IMR-90 (cell line): ENCODE measurements at regions not wholly inside any gene's neighbourhood (a gene's known extent, or its start where the extent isn't known, plus 50 kb on each side); places are given as distances from the start of the nearest gene placed in this dataset.

ENCODE experiments used
- ATAC-seq: fragments of 200-7000 bp; cut with Tn5 transposase; 2 replicates; pipeline ENCODE4 v1.9.1; 2020; ENCODE audit warnings: low read depth, mild to moderate bottlenecking, moderate library complexity
- BruUV-seq: library from RNA; stranded (reverse); fragments of 400-500 nt; replicated peaks from 2 replicates; lab custom pipeline; 2021; lab: Mats Ljungman, UMichigan
- CTCF ChIA-PET: fragments of 300-600 bp; formaldehyde crosslinking; extraction: SDS; loops from one replicate; lab custom pipeline; 2021; ENCODE audit warnings: antibody characterized with exemption; lab: Yijun Ruan, JAX
- POLR2A ChIA-PET: fragments of 300-600 bp; sonication (Branson Sonifier 250); formaldehyde crosslinking; loops from one replicate; lab custom pipeline; 2022; ENCODE audit warnings: antibody characterized with exemption; ENCODE audit not compliant: unreplicated experiment; lab: Charles Lee
- DNase-seq: peaks from one replicate; pipeline ENCODE4 v3.0.0; 2013
- H2AFZ ChIP-seq: replicated peaks from 2 replicates; pipeline ENCODE3; 2013; ENCODE audit warnings: low read length, mild to moderate bottlenecking; ENCODE audit not compliant: poor library complexity
- H2AK5ac ChIP-seq: 2 replicates; pipeline ENCODE4 v1.6.1; 2013; ENCODE audit warnings: low read depth, low read length, inconsistent platforms
- H2AK9ac ChIP-seq: replicated peaks from 2 replicates; pipeline ENCODE3; 2013; ENCODE audit warnings: mild to moderate bottlenecking, low read depth, low read length, moderate library complexity; ENCODE audit not compliant: poor library complexity
- H2BK120ac ChIP-seq: 2 replicates; pipeline ENCODE4 v1.6.1; 2013; ENCODE audit warnings: low read depth, low read length, inconsistent platforms
- H2BK15ac ChIP-seq: 3 replicates; pipeline ENCODE4 v1.6.1; 2013; ENCODE audit warnings: low read depth, low read length, inconsistent platforms
- H2BK20ac ChIP-seq: 2 replicates; pipeline ENCODE4 v1.6.1; 2013; ENCODE audit warnings: low read depth, mild to moderate bottlenecking, inconsistent platforms, low read length, moderate library complexity
- H2BK5ac ChIP-seq: 2 replicates; pipeline ENCODE4 v1.6.1; 2013; ENCODE audit warnings: mild to moderate bottlenecking, low read depth, low read length, inconsistent platforms; ENCODE audit not compliant: poor library complexity, severe bottlenecking
- H3K14ac ChIP-seq: replicated peaks from 2 replicates; pipeline ENCODE4 v1.6.1; 2013; ENCODE audit warnings: low read depth, low read length, inconsistent platforms
- H3K18ac ChIP-seq: 2 replicates; pipeline ENCODE4 v1.6.1; 2013; ENCODE audit warnings: low read depth, low read length, control low read depth
- H3K23ac ChIP-seq: 2 replicates; pipeline ENCODE4 v1.6.1; 2013; ENCODE audit warnings: low read depth, low read length, inconsistent platforms
- H3K27ac ChIP-seq: 2 replicates; pipeline ENCODE4 v1.5.1; 2013; ENCODE audit warnings: mild to moderate bottlenecking, control low read depth, low read length; ENCODE audit not compliant: insufficient read depth
- H3K27me3 ChIP-seq: 2 replicates; pipeline ENCODE4 v1.6.1; 2013; ENCODE audit warnings: low read length; ENCODE audit not compliant: control insufficient read depth, insufficient read depth
- H3K36me3 ChIP-seq: 2 replicates; pipeline ENCODE4 v1.6.1; 2013; ENCODE audit warnings: low read length, mixed read lengths; ENCODE audit not compliant: control insufficient read depth, insufficient read depth
- H3K4ac ChIP-seq: 2 replicates; pipeline ENCODE4 v1.6.1; 2013; ENCODE audit warnings: low read depth, low read length, inconsistent platforms
- H3K4me1 ChIP-seq: 2 replicates; pipeline ENCODE4 v1.6.1; 2013; ENCODE audit warnings: low read length, mixed read lengths; ENCODE audit not compliant: control insufficient read depth, insufficient read depth
- H3K4me2 ChIP-seq: 2 replicates; pipeline ENCODE4 v1.6.1; 2013; ENCODE audit warnings: low read depth, mild to moderate bottlenecking, control low read depth, low read length, moderate library complexity
- H3K4me3 ChIP-seq: 2 replicates; pipeline ENCODE4 v1.5.1; 2013; ENCODE audit warnings: low read depth, mild to moderate bottlenecking, control low read depth, low read length, moderate library complexity; ENCODE audit not compliant: insufficient read depth
- H3K56ac ChIP-seq: 2 replicates; pipeline ENCODE4 v1.6.1; 2013; ENCODE audit warnings: low read length, inconsistent platforms; ENCODE audit not compliant: insufficient read depth; ENCODE audit errors: extremely low read depth
- H3K79me1 ChIP-seq, 2 experiments: 2 replicates each; pipeline ENCODE4 v1.6.1; 2013; ENCODE audit warnings: low read length in 2 of 2, inconsistent platforms in 1 of 2, low read depth in 1 of 2
- H3K9ac ChIP-seq: 2 replicates; pipeline ENCODE4 v1.6.1; 2013; ENCODE audit warnings: low read depth, low read length, control low read depth
- H3K9me1 ChIP-seq: 2 replicates; pipeline ENCODE4 v1.6.1; 2013; ENCODE audit warnings: low read length, inconsistent platforms; ENCODE audit not compliant: insufficient read depth
- H3K9me3 ChIP-seq: 2 replicates; pipeline ENCODE4 v1.6.1; 2013; ENCODE audit warnings: low read length; ENCODE audit not compliant: control insufficient read depth, insufficient read depth
- H4K20me1 ChIP-seq: 2 replicates; pipeline ENCODE4 v1.6.1; 2013; ENCODE audit warnings: low read length, inconsistent platforms; ENCODE audit not compliant: insufficient read depth
- H4K5ac ChIP-seq: 2 replicates; pipeline ENCODE4 v1.6.1; 2013; ENCODE audit warnings: mild to moderate bottlenecking, low read depth, low read length, control low read depth
- H4K8ac ChIP-seq, 2 experiments: 2 replicates each; pipeline ENCODE4 v1.6.1; 2013; ENCODE audit warnings: low read depth in 2 of 2, low read length in 2 of 2, control low read depth in 1 of 2, inconsistent platforms in 1 of 2
- H4K91ac ChIP-seq: 2 replicates; pipeline ENCODE4 v1.6.1; 2013; ENCODE audit warnings: low read depth, low read length, inconsistent platforms; ENCODE audit not compliant: insufficient read depth
- BHLHE40 ChIP-seq: fragments of 150-350 bp; IDR thresholded peaks from 2 replicates; pipeline ENCODE4 v1.6.1; 2016; ENCODE audit warnings: mild to moderate bottlenecking, low read depth, low read length
- CEBPB ChIP-seq: IDR thresholded peaks from 2 replicates; pipeline ENCODE4 v1.6.1; 2012; ENCODE audit warnings: low read depth, low read length, improper control_type of control experiment
- CHD1 ChIP-seq: IDR thresholded peaks from 2 replicates; pipeline ENCODE4 v1.6.1; 2012; ENCODE audit warnings: low read depth, low read length, improper control_type of control experiment
- FOS ChIP-seq: fragments of 150-350 bp; IDR thresholded peaks from 2 replicates; pipeline ENCODE4 v1.6.1; 2016; ENCODE audit warnings: low read depth, low read length
- MAFK ChIP-seq: IDR thresholded peaks from 2 replicates; pipeline ENCODE4 v1.6.1; 2012; ENCODE audit warnings: low read depth, low read length, improper control_type of control experiment
- MAZ ChIP-seq: IDR thresholded peaks from 2 replicates; pipeline ENCODE4 v1.6.1; 2012; ENCODE audit warnings: low read depth, mild to moderate bottlenecking, low read length, improper control_type of control experiment, moderate library complexity, borderline replicate concordance
- MXI1 ChIP-seq: IDR thresholded peaks from 2 replicates; pipeline ENCODE4 v1.6.1; 2012; ENCODE audit warnings: low read depth, mild to moderate bottlenecking, low read length, moderate library complexity, borderline replicate concordance
- NFE2L2 ChIP-seq: fragments of 150-350 bp; IDR thresholded peaks from 2 replicates; pipeline ENCODE4 v1.6.1; 2016; ENCODE audit warnings: low read depth, mild to moderate bottlenecking, low read length
- POLR2A ChIP-seq: IDR thresholded peaks from 2 replicates; pipeline ENCODE4 v1.6.1; 2012; ENCODE audit warnings: mild to moderate bottlenecking, low read depth, low read length
- RAD21 ChIP-seq: IDR thresholded peaks from 2 replicates; pipeline ENCODE4 v1.6.1; 2012; ENCODE audit warnings: low read length, improper control_type of control experiment
- RCOR1 ChIP-seq: IDR thresholded peaks from 2 replicates; pipeline ENCODE4 v1.6.1; 2012; ENCODE audit warnings: mild to moderate bottlenecking, low read length, improper control_type of control experiment; ENCODE audit not compliant: insufficient replicate concordance
- RFX5 ChIP-seq: IDR thresholded peaks from 2 replicates; pipeline ENCODE4 v1.8.0; 2012; ENCODE audit warnings: low read depth, mild to moderate bottlenecking, low read length, moderate library complexity
- SMC3 ChIP-seq: fragments of 150-350 bp; IDR thresholded peaks from 2 replicates; pipeline ENCODE4 v1.6.1; 2016; ENCODE audit warnings: low read depth, mild to moderate bottlenecking, antibody characterized with exemption, low read length, moderate library complexity
- WGBS, 2 experiments: methylation state at CpG; one replicate each; pipeline versions ENCODE4 v1.1.5 to v1.1.7; 2013; ENCODE audit warnings: missing lambda C conversion rate in 2 of 2; ENCODE audit not compliant: insufficient read length in 1 of 2; ENCODE audit errors: extremely low coverage in 2 of 2; 5-methylcytosine and 5-hydroxymethylcytosine counted together
- dilution Hi-C: fragments of 300-500 bp; cut with HindIII; formaldehyde crosslinking; loops from one replicate; pipeline ENCODE4 v1.14.3; 2018; ENCODE audit warnings: low sequenced_read_pairs; ENCODE audit not compliant: unreplicated experiment
- in situ Hi-C: fragments of 300-500 bp; cut with MboI; formaldehyde crosslinking; loops from 3 replicates; pipeline ENCODE4 v1.14.3; 2019; ENCODE audit warnings: low sequenced_read_pairs, inconsistent platforms, mixed read lengths
- intact Hi-C: fragments of 100-400 bp; cut with micrococcal nuclease; formaldehyde crosslinking; loops from 2 replicates; pipeline ENCODE4 v1.10.0; 2022
- TF ChIP-seq, protein P1 (sequence below): conservative IDR thresholded peaks from 2 replicates; pipeline ENCODE4 v1.5.1; 2012; ENCODE audit warnings: mild to moderate bottlenecking, low read depth, low read length, improper control_type of control experiment
- TF ChIP-seq, protein P2 (sequence below): fragments of 150-350 bp; IDR thresholded peaks from 2 replicates; pipeline ENCODE4 v1.6.1; 2017; ENCODE audit warnings: mild to moderate bottlenecking, antibody characterized with exemption, low read length, low read depth
- TF ChIP-seq, protein P3 (sequence below): fragments of 150-350 bp; IDR thresholded peaks from 2 replicates; pipeline ENCODE4 v1.6.1; 2016; ENCODE audit warnings: low read depth, mild to moderate bottlenecking, low read length, moderate library complexity, borderline replicate concordance

DNA sequence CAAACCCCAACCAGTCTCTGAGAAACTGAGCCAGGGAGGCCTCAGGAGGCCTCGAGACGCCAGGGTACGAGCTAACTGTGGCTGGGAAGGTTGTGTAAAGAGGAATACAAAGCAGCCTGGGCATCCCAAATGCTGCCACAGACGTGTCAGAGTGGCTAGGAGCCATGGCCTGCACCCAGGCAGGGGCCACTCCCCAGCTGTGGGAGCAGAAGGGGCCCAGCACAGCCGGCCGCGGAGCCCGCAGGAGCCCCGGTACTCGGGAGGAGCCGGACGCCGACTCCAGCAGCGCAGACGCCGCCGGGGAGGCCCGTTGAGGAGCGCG, 349.8 kb upstream of the B3GAT1 start:
- intact Hi-C loops (no loop called here), dilution Hi-C loops (no loop called here), in situ Hi-C loops (no loop called here)
- Histone ChIP-seq H2AK9ac (no peak overlapping the region), H2BK20ac (no peak overlapping the region), H3K9me3 (peaks cover 40% of the 10 kb centered on the region), H2AFZ (peak overlapping the region; percentile 58), H2BK15ac (no peak overlapping the region), H4K5ac (no peak overlapping the region), H3K14ac (no peak overlapping the region), H2BK5ac (no peak overlapping the region), H3K4me1 (no peaks in the 10 kb centered on the region), H3K4ac (no peak overlapping the region), H3K9ac (no peak overlapping the region), H3K23ac (no peak overlapping the region), H3K9me1 (no peaks in the 10 kb centered on the region), H3K56ac (no peak overlapping the region), H3K4me2 (no peak overlapping the region), H3K27ac (no peak overlapping the region), H3K27me3 (no peaks in the 10 kb centered on the region), H3K36me3 (no peaks in the 10 kb centered on the region), H2BK120ac (no peak overlapping the region), H4K20me1 (no peaks in the 10 kb centered on the region), H3K79me1 (no peaks in the 10 kb centered on the region), H4K8ac (no peak overlapping the region), H3K18ac (no peak overlapping the region), H2AK5ac (no peak overlapping the region), H4K91ac (no peak overlapping the region), H3K4me3 (no peak overlapping the region)
- WGBS, 2 experiments: 77% methylated on average over 15 of the region's 20 CpGs; no CpG with 5 or more reads in 1 of the 2 experiments
- BruUV-seq: no TSS peak
- no peak for TF ChIP-seq MAFK
- TF ChIP-seq RCOR1: no peak
- TF ChIP-seq, protein P1, sequence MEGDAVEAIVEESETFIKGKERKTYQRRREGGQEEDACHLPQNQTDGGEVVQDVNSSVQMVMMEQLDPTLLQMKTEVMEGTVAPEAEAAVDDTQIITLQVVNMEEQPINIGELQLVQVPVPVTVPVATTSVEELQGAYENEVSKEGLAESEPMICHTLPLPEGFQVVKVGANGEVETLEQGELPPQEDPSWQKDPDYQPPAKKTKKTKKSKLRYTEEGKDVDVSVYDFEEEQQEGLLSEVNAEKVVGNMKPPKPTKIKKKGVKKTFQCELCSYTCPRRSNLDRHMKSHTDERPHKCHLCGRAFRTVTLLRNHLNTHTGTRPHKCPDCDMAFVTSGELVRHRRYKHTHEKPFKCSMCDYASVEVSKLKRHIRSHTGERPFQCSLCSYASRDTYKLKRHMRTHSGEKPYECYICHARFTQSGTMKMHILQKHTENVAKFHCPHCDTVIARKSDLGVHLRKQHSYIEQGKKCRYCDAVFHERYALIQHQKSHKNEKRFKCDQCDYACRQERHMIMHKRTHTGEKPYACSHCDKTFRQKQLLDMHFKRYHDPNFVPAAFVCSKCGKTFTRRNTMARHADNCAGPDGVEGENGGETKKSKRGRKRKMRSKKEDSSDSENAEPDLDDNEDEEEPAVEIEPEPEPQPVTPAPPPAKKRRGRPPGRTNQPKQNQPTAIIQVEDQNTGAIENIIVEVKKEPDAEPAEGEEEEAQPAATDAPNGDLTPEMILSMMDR: no peak
- no peak for TF ChIP-seq MAZ
- no peak for TF ChIP-seq FOS
- no peak for TF ChIP-seq BHLHE40
- TF ChIP-seq CEBPB: no peak
- no peak for TF ChIP-seq RFX5
- no peak for TF ChIP-seq RAD21
- no peak for TF ChIP-seq CHD1
- TF ChIP-seq, protein P2, sequence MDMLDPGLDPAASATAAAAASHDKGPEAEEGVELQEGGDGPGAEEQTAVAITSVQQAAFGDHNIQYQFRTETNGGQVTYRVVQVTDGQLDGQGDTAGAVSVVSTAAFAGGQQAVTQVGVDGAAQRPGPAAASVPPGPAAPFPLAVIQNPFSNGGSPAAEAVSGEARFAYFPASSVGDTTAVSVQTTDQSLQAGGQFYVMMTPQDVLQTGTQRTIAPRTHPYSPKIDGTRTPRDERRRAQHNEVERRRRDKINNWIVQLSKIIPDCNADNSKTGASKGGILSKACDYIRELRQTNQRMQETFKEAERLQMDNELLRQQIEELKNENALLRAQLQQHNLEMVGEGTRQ: no peak
- TF ChIP-seq SMC3: no peak
- TF ChIP-seq, protein P3, sequence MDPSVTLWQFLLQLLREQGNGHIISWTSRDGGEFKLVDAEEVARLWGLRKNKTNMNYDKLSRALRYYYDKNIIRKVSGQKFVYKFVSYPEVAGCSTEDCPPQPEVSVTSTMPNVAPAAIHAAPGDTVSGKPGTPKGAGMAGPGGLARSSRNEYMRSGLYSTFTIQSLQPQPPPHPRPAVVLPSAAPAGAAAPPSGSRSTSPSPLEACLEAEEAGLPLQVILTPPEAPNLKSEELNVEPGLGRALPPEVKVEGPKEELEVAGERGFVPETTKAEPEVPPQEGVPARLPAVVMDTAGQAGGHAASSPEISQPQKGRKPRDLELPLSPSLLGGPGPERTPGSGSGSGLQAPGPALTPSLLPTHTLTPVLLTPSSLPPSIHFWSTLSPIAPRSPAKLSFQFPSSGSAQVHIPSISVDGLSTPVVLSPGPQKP: no peak
- TF ChIP-seq MXI1: no peak
- TF ChIP-seq POLR2A: no peak
- no peak for TF ChIP-seq NFE2L2
- ChIA-PET POLR2A (no interaction called here), CTCF (no interaction called here)
- ATAC-seq (no peak), DNase-seq (no peak)
